Stimulated activated CD8-positive, alpha-beta memory T cell treated with anti-CD3 and anti-CD28 coated beads, Interleukin-7, amount 100 ng/mL, for 48 hours (primary cell): ENCODE measurements at regions not wholly inside any gene's neighbourhood (a gene's known extent, or its start where the extent isn't known, plus 50 kb on each side); places are given as distances from the start of the nearest gene placed in this dataset.
"Not testable (repeated sequence)": the region's sequence is repeated elsewhere in the genome, so short reads cannot be mapped to it uniquely, and the experiment has no call there.

Source experiments
- DNase-seq, 2 donors: peaks; one replicate each; pipeline ENCODE4 v3.0.0-alpha.2; 2020; ENCODE audit warnings: low read depth in 1 of 2; ENCODE audit errors: extremely low read depth in 1 of 2

DNA sequence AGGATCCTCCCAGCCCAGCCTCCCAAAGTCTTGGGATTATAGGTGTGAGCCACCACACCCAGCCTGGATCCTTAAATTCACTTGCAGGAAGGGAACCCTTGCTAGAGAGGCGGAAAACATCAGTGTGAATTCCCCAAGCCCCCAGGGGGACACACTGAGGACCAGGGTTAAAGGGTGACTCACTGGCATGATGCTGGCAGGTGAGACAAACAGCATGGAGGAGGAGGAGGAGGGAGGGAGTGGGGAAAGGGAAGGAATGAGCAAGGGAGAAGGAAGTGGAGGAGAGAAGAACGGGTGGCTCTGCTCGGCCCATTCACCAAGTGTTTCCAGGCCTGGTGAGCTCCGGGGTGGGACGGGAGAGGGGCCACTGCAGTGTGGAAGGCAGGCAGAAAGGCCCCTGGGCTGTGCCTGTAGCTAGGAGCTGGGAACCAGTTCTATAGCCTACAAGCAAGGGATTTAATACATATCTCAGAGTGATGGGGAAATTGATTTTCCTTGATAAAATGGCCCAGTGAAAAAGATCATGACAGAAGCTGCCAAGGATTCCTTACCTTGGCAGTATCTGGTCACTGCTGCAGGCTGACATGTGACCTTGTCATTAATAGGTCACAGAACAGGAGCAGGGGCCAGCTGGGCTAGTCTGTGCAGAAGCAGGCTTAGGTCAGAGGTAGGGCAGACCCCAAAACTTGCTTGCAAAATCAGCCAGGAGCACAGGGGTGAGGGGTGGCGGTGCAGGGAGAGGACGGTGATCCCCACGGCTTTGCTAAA lies 370.2 kb downstream of the SHANK2 start:
- no peak for DNase-seq

DNA sequence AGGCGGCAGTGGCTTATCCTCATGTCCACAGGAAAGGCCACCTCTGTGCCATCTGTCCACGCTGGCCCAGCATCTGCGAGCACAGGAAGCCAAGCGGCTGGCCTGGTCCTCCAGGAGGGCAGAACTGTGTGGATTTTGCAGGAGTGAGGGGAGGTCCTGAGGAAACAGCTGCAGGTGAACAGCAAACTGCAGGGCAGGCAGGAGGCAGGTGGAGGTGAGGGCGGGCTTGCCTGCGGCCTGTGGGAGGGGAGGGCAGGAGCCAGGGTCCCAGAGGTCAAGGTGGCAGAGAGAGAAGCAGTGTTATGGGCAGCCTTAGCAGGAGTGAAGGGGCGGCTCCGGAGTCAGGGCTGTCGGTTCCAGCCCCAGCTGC lies 369.7 kb downstream of the SHANK2 start:
- DNase-seq, result no peak

DNA sequence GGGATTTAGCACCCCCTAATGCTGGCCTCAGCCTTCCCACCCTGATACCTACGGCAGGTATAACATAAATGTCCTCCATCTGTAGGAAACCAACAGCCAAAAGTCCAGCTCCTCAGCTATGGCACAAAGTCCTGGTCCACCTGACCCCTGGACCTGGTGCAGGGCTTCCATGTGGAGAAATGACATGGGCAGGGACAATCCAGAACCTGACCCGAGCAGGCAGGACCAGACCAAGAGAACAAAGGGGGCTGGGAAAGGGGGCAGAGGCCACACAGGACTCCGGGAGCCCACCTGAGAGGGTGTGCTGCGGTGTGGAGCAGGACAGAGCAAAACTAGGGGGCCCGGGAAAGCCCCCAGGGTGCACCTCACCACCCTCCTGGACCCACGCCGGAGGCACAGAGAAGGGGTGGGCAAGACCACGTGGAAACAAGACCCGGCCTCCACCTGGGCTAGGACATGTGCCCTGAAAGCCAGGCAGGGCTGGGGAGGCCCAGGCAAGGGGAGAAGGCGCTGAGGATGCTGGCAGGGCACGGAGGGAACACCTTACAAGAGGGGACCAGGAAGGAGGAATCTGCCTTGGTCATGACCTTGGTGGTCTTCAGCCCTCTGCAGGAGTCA lies 368.9 kb downstream of the SHANK2 start:
- no peak for DNase-seq

DNA sequence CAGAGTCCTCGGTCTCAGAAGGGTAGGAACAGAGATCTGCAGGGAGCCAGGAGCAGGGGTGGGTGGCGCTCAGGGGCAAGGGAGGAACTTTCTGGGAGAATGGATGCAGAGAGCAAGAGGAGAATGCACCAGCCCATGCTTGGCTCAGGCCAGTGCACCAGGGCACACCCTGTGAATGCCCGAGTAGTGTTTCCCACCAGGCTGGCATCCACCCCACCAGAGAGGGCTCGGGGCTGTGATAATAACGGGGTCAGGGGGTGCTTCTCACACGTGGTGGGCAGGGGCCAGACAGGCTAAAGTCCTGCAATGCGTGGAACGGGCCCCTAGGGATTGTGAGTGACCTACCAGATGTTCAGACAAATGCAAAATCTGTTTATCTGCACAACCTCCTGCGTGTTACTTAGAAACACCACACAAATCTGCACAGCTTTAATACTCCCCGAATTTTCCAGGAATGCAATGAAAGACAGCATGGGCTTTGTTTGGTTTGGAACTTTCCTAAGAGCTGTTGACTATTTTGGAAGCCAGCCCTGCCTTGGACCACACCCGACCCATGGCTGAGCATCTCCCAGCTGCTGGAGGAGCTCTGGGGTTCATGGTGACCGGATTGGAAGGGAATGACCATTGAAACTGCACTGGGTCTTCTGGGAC lies 368.3 kb downstream of the SHANK2 start:
- no peak for DNase-seq

DNA sequence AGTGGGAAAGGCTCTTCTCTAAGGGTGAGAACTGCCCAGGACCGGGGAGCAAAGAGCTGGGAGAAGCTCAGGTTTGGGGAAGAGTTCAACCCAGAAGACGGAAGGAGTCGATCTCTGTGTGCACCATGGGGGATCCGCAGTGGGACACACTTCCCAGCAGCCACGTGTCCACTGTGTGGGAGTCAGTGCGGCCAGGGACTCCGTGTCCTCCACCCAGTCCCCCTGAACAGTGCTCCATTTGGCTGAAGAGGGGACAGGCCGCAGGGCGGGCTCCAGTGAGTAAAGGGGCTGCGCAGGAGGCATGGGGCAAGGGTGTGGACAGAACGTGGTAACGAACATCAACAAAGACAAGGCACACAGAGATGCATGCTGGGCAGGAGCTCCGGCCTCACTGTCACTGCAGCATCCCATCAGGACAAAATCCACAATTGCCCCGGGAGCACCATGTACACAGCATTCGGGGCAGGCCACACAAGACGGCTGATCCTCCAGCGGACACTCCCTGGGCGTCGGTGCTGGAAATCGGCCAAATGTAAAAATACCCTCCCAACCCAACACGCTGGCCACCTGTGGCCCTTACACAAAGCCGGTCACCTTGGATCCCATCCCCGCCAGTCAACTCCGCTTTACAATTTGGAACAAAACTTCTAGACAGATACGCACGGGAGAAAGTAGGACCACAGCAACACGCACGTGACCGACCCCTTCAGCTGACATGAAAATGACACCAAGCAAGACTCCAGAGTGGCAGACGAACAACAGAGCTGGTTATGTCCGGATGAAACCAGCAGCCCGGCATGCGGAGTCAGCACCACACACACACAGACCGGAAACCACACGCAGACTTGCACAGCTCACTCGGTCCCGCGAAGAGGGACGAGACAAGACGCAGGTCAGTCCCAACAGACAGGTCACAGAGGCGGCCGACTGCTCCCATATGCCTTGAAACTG lies 366.8 kb downstream of the SHANK2 start:
- DNase-seq, result no peak

DNA sequence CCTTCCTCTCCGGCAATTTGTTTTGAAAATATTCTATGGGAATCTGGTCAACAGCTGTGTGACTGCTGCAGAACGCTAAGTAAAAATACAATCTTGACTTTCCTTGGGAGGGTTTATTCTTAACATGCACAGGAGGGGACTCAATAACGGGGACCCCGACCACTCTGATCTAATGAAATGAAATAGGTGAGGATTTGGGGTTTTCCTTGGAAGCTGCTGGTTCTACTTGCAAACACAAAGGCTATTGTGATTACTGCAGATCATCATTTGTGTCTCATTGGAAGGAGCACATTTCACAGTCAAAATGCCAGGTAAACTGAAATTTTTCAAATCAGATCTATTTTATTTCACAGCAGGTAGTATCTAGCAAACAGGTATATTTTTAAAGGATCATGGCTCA lies 366.1 kb downstream of the SHANK2 start:
- no peak for DNase-seq

DNA sequence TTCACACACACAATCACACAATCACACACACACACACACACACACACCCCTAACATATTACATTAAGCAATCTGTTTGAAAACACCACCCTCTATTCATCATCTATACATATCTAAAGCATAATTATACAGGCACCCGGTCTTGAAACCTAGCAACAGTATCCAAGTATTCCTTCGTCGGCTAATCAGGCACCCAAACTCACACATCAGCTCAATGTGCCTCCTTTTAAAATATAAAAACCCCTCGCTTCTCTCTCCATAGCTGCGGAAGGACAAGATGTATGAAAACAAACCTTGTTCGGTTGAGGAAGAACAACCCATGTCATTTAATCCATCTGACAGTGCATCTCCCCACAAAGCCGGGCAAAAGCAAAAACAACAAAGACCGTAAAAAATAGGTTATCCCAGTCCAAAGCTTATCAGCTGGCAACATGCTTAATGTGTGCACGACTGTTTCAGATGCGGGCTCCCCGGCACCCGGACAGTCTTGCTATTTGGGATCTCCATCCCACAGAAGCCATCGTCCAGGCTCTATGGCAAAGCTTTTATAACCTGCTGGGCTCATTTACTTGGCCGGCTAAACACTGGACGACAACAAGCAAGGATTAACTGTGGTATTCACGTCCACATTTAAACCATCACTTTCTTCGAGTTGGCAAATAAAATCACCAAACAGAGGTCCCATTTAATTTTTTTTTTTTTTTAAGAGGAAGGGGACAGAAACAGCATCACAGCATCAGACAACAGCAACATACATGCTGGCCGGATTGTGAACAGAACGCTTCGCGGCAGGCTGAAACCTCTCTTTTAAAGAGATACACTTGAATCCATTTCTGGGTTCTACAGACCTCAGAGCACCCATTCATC lies 365.5 kb downstream of the SHANK2 start:
- no peak for DNase-seq

DNA sequence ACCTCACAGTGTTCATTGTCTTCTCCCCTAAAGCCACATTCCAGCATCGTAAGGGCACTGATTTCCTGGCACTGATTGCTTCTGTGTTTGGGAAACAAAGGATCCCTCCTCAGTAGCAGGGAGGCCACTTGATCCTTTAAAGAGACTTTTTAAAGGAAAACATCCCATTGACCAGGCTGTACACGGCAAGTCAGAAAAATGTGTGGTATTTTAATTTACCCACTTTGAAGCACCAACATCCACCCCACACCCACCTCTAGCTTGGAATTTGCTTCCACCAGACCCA lies 364.9 kb downstream of the SHANK2 start:
- DNase-seq, result no peak

DNA sequence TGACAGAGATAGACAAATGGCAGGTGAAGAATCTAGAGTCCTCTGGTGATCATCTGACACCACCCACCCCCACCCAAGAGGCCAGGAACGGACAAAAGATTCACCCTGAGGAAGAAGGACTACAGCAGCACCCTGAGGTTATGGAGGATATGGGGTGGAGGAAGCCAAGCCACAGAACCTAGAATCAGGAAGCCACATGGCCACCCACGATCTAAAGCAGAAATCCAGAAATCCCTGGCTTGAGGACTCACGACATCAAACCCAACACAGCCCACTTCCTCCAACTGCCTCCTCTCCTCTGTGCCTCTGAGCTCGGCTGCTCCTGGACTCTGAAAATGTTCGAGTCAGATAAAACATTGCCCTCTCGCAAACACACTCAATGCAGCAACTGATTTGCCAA lies 364.3 kb downstream of the SHANK2 start:
- DNase-seq, result no peak

DNA sequence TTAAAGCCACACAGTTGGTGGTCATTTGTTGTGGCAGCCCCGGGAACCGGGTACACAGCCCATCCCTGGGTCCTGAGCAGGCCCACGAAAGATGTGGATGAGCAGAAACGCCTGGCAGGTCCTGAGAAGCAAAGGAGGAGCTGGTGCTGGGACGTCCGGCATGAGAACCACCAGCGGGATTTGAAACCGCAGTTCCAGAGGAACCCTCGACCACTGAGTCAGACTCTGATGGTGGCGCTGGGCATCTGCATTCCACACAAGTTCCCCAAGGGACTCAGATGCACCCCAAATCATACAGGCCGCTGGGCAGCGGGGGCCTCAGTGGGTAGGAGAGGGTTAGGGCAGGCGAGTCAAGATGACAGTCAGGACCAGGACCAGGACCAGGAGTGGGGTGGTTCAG lies 363.0 kb downstream of the SHANK2 start:
- no peak for DNase-seq

DNA sequence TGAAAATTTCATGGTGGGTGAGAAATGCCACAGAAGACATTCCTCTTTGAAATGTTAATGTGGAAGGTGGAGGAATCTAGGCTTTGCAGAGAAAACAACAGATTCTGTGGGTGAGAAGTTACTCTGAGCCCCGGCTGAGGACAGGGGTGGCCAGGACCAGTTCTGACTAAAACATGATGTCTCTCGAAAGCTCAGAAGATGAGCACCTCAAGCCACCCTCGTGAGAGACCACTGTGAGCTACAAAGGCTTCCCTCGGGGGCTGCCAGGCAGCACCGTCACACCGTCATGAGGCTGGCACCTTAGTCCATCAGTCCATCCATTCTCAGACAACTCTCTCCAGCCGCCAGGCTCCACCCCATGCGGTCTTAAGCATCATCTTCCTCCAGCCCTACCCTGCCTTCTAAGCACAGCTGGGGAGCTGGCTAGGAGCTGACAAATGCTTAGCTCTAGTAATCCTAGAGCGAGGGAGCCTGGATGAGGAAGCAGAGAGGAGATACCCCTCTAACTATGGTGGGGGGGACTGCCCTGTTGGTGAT lies 360.5 kb downstream of the SHANK2 start:
- DNase-seq, result no peak

DNA sequence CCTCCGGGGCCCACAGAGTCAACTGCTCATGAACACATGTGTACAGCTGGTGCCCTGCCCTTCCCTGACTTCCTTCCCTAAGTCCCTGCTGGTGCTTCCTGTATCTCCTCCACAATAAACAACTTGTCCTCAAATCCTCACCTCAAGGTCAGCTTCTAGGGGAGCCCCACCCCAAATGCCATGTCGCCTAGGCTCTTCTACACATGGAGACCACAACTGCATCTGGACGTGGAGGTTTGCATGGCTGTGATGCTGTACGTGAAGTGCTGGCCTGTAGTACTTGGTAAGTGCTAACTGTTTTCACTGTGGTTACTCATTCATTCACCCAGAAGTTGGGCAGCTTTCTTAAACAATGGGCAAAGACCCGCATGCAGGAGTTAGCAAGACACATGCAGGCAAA lies 359.5 kb downstream of the SHANK2 start:
- no peak for DNase-seq

DNA sequence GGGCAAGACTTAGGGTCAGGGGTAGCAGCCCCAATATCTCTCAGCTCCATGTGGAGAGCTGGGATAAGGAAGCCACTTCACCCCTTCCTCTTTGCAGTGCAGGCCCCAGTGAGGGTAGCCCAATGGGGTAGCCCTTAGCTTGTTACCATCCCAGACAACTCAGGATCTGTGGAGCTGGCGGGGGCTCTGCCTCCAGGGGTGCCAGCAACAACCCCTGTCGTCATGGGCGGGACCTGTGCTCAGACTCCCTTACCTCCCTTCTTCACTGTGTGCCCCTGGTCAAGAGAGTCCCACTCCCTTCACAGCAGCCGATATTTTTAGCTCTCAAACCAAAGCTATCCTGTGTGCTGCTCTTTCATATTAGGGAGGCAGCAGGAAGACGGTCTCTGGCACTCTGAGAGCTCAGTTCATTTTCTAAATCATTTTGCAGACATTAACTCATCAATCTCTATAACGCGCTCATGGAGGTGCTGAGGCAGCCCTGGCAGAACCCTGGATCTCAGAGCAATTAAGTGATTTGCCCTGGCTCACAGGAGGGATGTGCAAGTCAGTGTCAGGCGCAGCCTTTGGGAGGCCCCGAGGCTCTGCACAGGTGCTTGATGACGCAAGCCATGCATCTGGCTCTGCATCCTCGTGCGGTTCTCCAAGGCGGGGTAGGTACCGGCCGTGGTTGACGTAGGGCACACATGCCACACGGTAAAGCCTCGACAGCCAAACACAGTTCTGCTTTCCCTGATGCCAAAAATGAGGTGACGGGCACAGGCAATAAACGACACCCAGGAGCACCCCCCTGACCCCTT lies 357.6 kb downstream of the SHANK2 start:
- no peak for DNase-seq

DNA sequence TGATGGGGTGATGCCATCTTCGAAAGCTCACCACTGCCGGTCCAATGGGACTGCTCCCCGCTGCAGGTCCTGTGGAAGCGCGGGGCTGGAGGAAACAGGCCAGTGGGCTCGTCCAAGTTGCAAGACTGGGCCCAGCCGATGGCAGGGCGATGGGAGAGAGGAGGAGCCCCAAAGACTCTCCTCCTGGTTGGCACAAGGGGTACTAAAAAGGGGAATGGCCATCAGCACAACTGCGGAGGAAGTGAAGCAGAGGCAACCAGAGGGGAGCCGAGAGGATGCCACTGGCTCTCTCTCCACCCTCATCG lies 357.1 kb downstream of the SHANK2 start:
- no peak for DNase-seq

DNA sequence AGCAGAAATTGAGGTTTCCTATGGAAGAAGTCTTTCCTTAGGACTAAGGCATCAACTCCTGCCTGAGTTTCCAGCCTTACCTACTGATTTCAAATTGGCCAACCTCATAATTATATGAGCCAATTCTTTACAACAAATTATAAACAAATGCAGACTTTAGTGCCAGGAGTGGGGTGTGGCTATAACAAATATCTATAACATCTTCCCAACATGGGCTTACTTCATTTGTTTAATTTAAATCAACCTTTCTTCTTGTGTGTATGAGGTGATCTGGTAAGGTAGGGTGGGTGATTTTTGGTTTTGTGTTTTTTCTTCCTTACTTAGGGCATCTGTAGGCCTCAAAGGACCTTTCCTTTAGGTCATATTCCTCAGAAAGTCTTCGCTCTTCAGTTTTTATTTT lies 354.9 kb downstream of the SHANK2 start:
- no peak for DNase-seq

DNA sequence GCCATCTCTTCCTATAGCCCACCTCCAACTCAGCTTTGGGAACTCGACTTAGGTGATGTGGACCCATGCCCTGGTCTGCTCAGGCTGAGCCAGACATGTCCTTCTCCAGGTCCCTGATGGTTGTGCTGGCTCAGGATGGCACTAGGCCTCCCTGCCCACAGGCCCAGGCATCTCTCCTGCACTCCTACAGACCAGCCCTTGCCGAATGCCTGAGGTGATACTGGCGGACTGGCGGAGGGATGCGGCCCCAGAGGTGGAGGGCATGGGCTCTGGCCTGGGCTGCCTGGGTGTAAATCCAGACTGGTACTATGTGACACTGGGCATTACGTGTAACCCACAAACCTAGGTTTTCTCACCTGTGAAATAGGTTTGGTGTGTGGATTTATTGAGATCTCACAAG lies 352.8 kb downstream of the SHANK2 start:
- no peak for DNase-seq

DNA sequence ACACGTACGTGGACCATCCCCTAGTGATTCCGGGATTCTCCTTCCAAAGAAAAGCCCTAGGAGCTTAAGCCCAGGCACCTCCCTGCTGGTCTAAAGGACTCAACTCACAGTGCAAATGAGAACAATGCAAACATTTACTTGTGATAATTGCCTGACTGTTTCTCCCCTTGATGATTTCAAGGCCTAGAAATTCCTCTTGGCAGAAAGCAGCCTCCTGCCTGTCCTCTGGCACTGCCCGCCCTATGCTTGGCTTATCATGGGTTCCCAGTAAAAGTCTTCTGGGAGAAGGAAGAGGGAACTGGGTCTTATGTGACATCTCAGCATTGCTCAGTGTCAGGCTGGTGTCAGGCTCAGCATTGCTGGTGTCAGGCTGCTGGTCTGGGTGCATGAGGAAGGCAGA lies 351.8 kb downstream of the SHANK2 start:
- DNase-seq, result no peak

DNA sequence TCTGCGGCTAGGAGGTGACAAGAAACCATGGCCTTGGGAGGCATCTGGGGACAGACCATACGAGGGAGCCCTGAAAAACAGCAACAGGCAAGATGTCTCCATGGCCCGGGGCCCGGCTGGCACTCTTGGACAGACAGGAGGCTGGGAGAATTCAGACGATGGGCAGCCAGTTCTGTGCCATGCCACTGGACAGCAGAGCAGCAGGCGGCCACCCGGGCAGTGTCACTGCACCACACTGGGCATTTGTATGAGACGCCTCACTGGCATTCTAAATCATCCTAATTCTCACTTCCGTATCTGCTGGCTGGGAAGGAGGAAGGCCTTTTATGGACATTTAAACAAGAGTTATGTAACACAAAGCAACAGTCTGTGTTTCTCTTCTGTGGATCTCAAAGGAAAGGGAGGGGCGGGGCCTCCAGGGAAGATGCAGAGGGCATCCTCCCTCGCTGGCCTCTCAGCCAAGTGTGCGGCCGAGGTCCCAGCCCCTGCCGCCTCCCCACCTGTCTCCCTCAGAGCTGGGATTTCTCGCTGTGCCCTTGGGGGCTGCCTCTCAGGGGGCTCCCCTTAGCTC lies 350.3 kb downstream of the SHANK2 start:
- DNase-seq, result no peak

DNA sequence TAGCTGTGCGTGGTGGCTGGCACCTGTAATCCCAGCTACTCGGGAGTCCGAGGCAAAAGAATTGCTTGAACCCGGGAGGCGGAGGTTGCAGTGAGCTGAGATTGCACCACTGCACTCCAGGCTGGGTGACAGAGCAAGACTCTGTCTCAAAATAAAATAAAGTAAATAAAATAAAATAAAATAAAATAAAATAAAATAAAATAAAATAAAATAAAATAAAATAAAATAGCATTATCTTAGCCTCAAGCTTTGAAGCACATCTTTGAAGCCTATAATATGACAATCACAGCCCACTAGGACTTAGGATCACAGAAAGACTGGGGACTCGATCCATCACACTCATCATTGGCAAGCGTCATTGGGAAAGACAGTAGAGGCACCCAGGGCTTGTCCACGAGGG lies 349.1 kb downstream of the SHANK2 start:
- DNase-seq, result not testable (repeated sequence)
